Caco-2 (cell line): ENCODE measurements at regions not wholly inside any gene's neighbourhood (a gene's known extent, or its start where the extent isn't known, plus 50 kb on each side); places are given as distances from the start of the nearest gene placed in this dataset.

Experiments used
- BruUV-seq: library from RNA; stranded (reverse); fragments of 400-500 nt; replicated peaks from 2 replicates; lab custom pipeline; 2021; lab: Mats Ljungman, UMichigan
- CTCF ChIA-PET: fragments of 300-600 bp; sonication (Branson Sonifier 250); formaldehyde crosslinking; loops from one replicate; lab custom pipeline; 2022; ENCODE audit warnings: antibody characterized with exemption; lab: Charles Lee
- POLR2A ChIA-PET: fragments of 300-600 bp; sonication (Branson Sonifier 250); formaldehyde crosslinking; loops from one replicate; lab custom pipeline; 2022; ENCODE audit warnings: antibody characterized with exemption; lab: Charles Lee
- DNase-seq, 2 experiments: peaks; one replicate each; pipeline versions ENCODE4 v3.0.0 to v3.0.0-alpha.2; 2020 to 2022
- H3K27me3 ChIP-seq: replicated peaks from 2 replicates; pipeline ENCODE4 v1.6.0; 2011; ENCODE audit warnings: low read length; ENCODE audit not compliant: control insufficient read depth, insufficient read depth
- H3K36me3 ChIP-seq: 2 replicates; pipeline ENCODE4 v1.5.1; 2011; ENCODE audit warnings: low read length; ENCODE audit not compliant: control insufficient read depth, insufficient read depth
- H3K4me1 ChIP-seq: fragments of 250-450 bp; sonication (Bioruptor Pico); 2 replicates; pipeline ENCODE4 v1.5.1; 2020; ENCODE audit warnings: mild to moderate bottlenecking
- H3K4me3 ChIP-seq: 2 replicates; pipeline ENCODE4 v1.5.1; 2011; ENCODE audit warnings: low read depth, mild to moderate bottlenecking, control low read depth, low read length
- H3K9me3 ChIP-seq: fragments of 250-450 bp; sonication (Bioruptor Pico); 2 replicates; pipeline ENCODE4 v1.5.1; 2020; ENCODE audit warnings: mild to moderate bottlenecking, moderate library complexity
- H3K27ac Mint-ChIP-seq: one replicate; pipeline ENCODE4 v1.8.0; 2022; ENCODE audit warnings: mixed read lengths; ENCODE audit not compliant: unreplicated experiment
- H3K27me3 Mint-ChIP-seq: one replicate; pipeline ENCODE4 v1.8.0; 2022; ENCODE audit warnings: mixed read lengths; ENCODE audit not compliant: insufficient read depth, unreplicated experiment
- H3K36me3 Mint-ChIP-seq: one replicate; pipeline ENCODE4 v1.8.0; 2022; ENCODE audit warnings: mild to moderate bottlenecking, mixed read lengths; ENCODE audit not compliant: insufficient read depth, unreplicated experiment
- H3K4me1 Mint-ChIP-seq: one replicate; pipeline ENCODE4 v1.8.0; 2022; ENCODE audit warnings: low read depth, mixed read lengths; ENCODE audit not compliant: unreplicated experiment
- H3K4me3 Mint-ChIP-seq: one replicate; pipeline ENCODE4 v1.8.0; 2022; ENCODE audit warnings: mild to moderate bottlenecking, moderate library complexity, mixed read lengths; ENCODE audit not compliant: unreplicated experiment
- H3K9me3 Mint-ChIP-seq: one replicate; pipeline ENCODE4 v1.8.0; 2022; ENCODE audit warnings: mixed read lengths; ENCODE audit not compliant: unreplicated experiment
- CTCF ChIP-seq, 2 experiments: fragments of 200-600 bp in 1 of 2; IDR thresholded peaks; 1 replicate in 1 of 2; 2 replicates in 1 of 2; pipeline versions ENCODE4 v1.5.1 to v1.8.0; 2011 to 2022; ENCODE audit warnings: antibody characterized with exemption in 1 of 2, control low read depth in 1 of 2, inconsistent platforms in 1 of 2, low read depth in 1 of 2, low read length in 1 of 2, mild to moderate bottlenecking in 1 of 2, moderate library complexity in 1 of 2; ENCODE audit not compliant: insufficient read depth in 1 of 2, severe bottlenecking in 1 of 2, unreplicated experiment in 1 of 2
- intact Hi-C: fragments of 100-400 bp; cut with micrococcal nuclease; formaldehyde crosslinking; loops from one replicate; pipeline ENCODE4 v1.10.0; 2022; ENCODE audit not compliant: unreplicated experiment

GRCh38 chr9:87160148-87161102 lies 213.1 kb upstream of the GAS1 start:
- Mint-ChIP-seq H3K36me3 (no peaks in the 10 kb centered on the region), H3K4me3 (no peak overlapping the region), H3K27ac (no peak overlapping the region), H3K4me1 (no peaks in the 10 kb centered on the region), H3K9me3 (no peaks in the 10 kb centered on the region), H3K27me3 (peaks cover 7% of the 10 kb centered on the region)
- POLR2A ChIA-PET, result no interaction called here
- CTCF ChIA-PET, result no interaction called here
- Histone ChIP-seq H3K4me1 (no peaks in the 10 kb centered on the region), H3K36me3 (no peaks in the 10 kb centered on the region), H3K9me3 (no peaks in the 10 kb centered on the region), H3K4me3 (no peak overlapping the region), H3K27me3 (no peaks in the 10 kb centered on the region)
- intact Hi-C loops, result no loop called here
- no TSS peak for BruUV-seq
- no peak for DNase-seq
- no peak for TF ChIP-seq CTCF (IDR thresholded peaks at IDR 0.05; ENCODE audit: insufficient read depth in 1 of 2, low read depth in 1 of 2, low read length in 1 of 2, severe bottlenecking in 1 of 2, unreplicated experiment in 1 of 2)

- Histone ChIP-seq H3K4me3 (no peak overlapping the region), H3K4me1 (no peaks in the 10 kb centered on the region), H3K36me3 (no peaks in the 10 kb centered on the region), H3K9me3 (no peaks in the 10 kb centered on the region), H3K27me3 (no peaks in the 10 kb centered on the region)
- DNase-seq, result no peak
- Mint-ChIP-seq H3K27ac (no peak overlapping the region), H3K36me3 (no peaks in the 10 kb centered on the region), H3K27me3 (no peaks in the 10 kb centered on the region), H3K4me1 (no peaks in the 10 kb centered on the region), H3K9me3 (no peaks in the 10 kb centered on the region), H3K4me3 (no peak overlapping the region)
- intact Hi-C loops, result no loop called here
- ChIA-PET POLR2A (no interaction called here), CTCF (no interaction called here)
- TF ChIP-seq CTCF (IDR thresholded peaks at IDR 0.05; ENCODE audit: insufficient read depth in 1 of 2, low read depth in 1 of 2, low read length in 1 of 2, severe bottlenecking in 1 of 2, unreplicated experiment in 1 of 2), result no peak
- BruUV-seq, result no TSS peak
Observed at GRCh38 chr9:87167161-87167560, 219.9 kb upstream of the GAS1 start.

- intact Hi-C loops, result no loop called here
- ChIA-PET POLR2A (no interaction called here), CTCF (no interaction called here)
- H3K27me3 ChIP-seq, result no peaks in the 10 kb centered on the region
- H3K27me3 Mint-ChIP-seq, result no peaks in the 10 kb centered on the region
- no TSS peak for BruUV-seq
- H3K36me3 ChIP-seq, result no peaks in the 10 kb centered on the region
- DNase-seq, result no peak
- no peaks in the 10 kb centered on the region for H3K9me3 ChIP-seq
- H3K9me3 Mint-ChIP-seq, result no peaks in the 10 kb centered on the region
- no peak overlapping the region for H3K27ac Mint-ChIP-seq
- H3K4me3 ChIP-seq, result no peak overlapping the region
- no peak for TF ChIP-seq CTCF (IDR thresholded peaks at IDR 0.05; ENCODE audit: insufficient read depth in 1 of 2, low read depth in 1 of 2, low read length in 1 of 2, severe bottlenecking in 1 of 2, unreplicated experiment in 1 of 2)
- H3K36me3 Mint-ChIP-seq, result no peaks in the 10 kb centered on the region
- no peaks in the 10 kb centered on the region for H3K4me1 ChIP-seq
- H3K4me1 Mint-ChIP-seq, result no peaks in the 10 kb centered on the region
- H3K4me3 Mint-ChIP-seq, result no peak overlapping the region
Observed at GRCh38 chr9:87167582-87167981, 220.3 kb upstream of the GAS1 start.
